Endothelial cell of umbilical vein (primary cell): ENCODE measurements at regions not wholly inside any gene's neighbourhood (a gene's known extent, or its start where the extent isn't known, plus 50 kb on each side); places are given as distances from the start of the nearest gene placed in this dataset.
A peak's percentile ranks its signal among the peaks of the same experiment; 100 is the strongest.

ENCODE experiments used
- BruUV-seq: library from RNA; stranded (reverse); fragments of 400-500 nt; replicated peaks from 2 replicates; lab custom pipeline; 2021; lab: Mats Ljungman, UMichigan
- CTCF ChIA-PET: fragments of 300-600, 350-600 bp; sonication (Branson Sonifier 250); formaldehyde crosslinking; loops from one replicate; lab custom pipeline; 2021; ENCODE audit warnings: antibody characterized with exemption, inconsistent platforms; lab: Charles Lee
- POLR2A ChIA-PET: fragments of 300-600, 350-600 bp; sonication (Branson Sonifier 250); formaldehyde crosslinking; loops from one replicate; lab custom pipeline; 2021; ENCODE audit warnings: antibody characterized with exemption, inconsistent platforms; lab: Charles Lee
- DNase-seq: peaks from one replicate; pipeline ENCODE4 v3.0.0-alpha.2; 2011; ENCODE audit warnings: low read depth, low spot score
- FAIRE-seq: peaks from 2 replicates; lab custom pipeline; 2011; peaks lifted over from hg19 to GRCh38; lab: Jason Lieb, UNC
- H2AFZ ChIP-seq: 2 replicates; pipeline ENCODE4 v1.6.0; 2012; ENCODE audit warnings: low read depth, low read length, control low read depth, inconsistent platforms
- H3K27ac ChIP-seq: 2 replicates; pipeline ENCODE4 v1.5.1; 2011; ENCODE audit warnings: low read depth, mild to moderate bottlenecking, control low read depth, low read length, moderate library complexity; ENCODE audit not compliant: insufficient read depth
- H3K27me3 ChIP-seq, 2 experiments: 2 replicates each; pipeline versions ENCODE4 v1.6.0 to v1.6.1; 2011; ENCODE audit warnings: low read length in 2 of 2, mixed read lengths in 1 of 2; ENCODE audit not compliant: control insufficient read depth in 2 of 2, insufficient read depth in 2 of 2
- H3K36me3 ChIP-seq, 2 experiments: 2 replicates in 1 of 2; 3 replicates in 1 of 2; pipeline ENCODE4 v1.5.1; 2011; ENCODE audit warnings: low read length in 2 of 2, mild to moderate bottlenecking in 1 of 2, moderate library complexity in 1 of 2; ENCODE audit not compliant: control insufficient read depth in 2 of 2, insufficient read depth in 2 of 2; ENCODE audit errors: extremely low read depth in 1 of 2
- H3K4me1 ChIP-seq: 3 replicates; pipeline ENCODE4 v1.5.1; 2011; ENCODE audit warnings: mild to moderate bottlenecking, low read length; ENCODE audit not compliant: control insufficient read depth, insufficient read depth; ENCODE audit errors: extremely low read depth
- H3K4me2 ChIP-seq: 2 replicates; pipeline ENCODE4 v1.6.1; 2011; ENCODE audit warnings: low read length, control low read depth, mixed read lengths; ENCODE audit not compliant: insufficient read depth
- H3K4me3 ChIP-seq, 3 experiments: fragments of 200-600 bp in 1 of 3; sonication (generic), shearing (Covaris generic) in 1 of 3; replicated peaks in 1 of 3; 2 replicates each; pipeline ENCODE4 v1.5.1; 2011 to 2016; ENCODE audit warnings: control low read depth in 3 of 3, low read length in 3 of 3, mild to moderate bottlenecking in 2 of 3, inconsistent platforms in 1 of 3, low read depth in 1 of 3, moderate library complexity in 1 of 3; ENCODE audit not compliant: insufficient read depth in 1 of 3
- H3K79me2 ChIP-seq: 2 replicates; pipeline ENCODE4 v1.6.0; 2012; ENCODE audit warnings: low read length, inconsistent platforms; ENCODE audit not compliant: control insufficient read depth, insufficient read depth
- H3K9ac ChIP-seq: replicated peaks from 2 replicates; pipeline ENCODE3; 2011; ENCODE audit warnings: low read length, control low read depth; ENCODE audit not compliant: insufficient read depth; ENCODE audit errors: extremely low read depth
- H3K9me1 ChIP-seq: replicated peaks from 3 replicates; pipeline ENCODE4 v1.6.0; 2011; ENCODE audit warnings: mild to moderate bottlenecking, low read length; ENCODE audit not compliant: control insufficient read depth, insufficient read depth; ENCODE audit errors: extremely low read depth
- H3K9me3 ChIP-seq: replicated peaks from 2 replicates; pipeline ENCODE4 v1.5.1; 2012; ENCODE audit warnings: low read length, inconsistent platforms; ENCODE audit not compliant: control insufficient read depth, insufficient read depth
- H4K20me1 ChIP-seq: replicated peaks from 2 replicates; pipeline ENCODE3; 2011; ENCODE audit warnings: mild to moderate bottlenecking, low read length; ENCODE audit not compliant: control insufficient read depth, insufficient read depth; ENCODE audit errors: extremely low read depth
- EZH2 ChIP-seq: IDR thresholded peaks from 2 replicates; pipeline ENCODE4 v1.6.1; 2012; ENCODE audit warnings: borderline replicate concordance, low read depth, mild to moderate bottlenecking, moderate library complexity, low read length, inconsistent platforms; ENCODE audit not compliant: severe bottlenecking
- FOS ChIP-seq: IDR thresholded peaks from 2 replicates; pipeline ENCODE4 v1.6.1; 2011; ENCODE audit warnings: mild to moderate bottlenecking, low read length, moderate library complexity, borderline replicate concordance; ENCODE audit not compliant: insufficient read depth
- GATA2 ChIP-seq: IDR thresholded peaks from 2 replicates; pipeline ENCODE4 v1.7.0; 2011; ENCODE audit warnings: low read depth, mild to moderate bottlenecking, moderate library complexity, mixed read lengths, low read length; ENCODE audit not compliant: insufficient read length, insufficient read depth
- JUN ChIP-seq: IDR thresholded peaks from 2 replicates; pipeline ENCODE4 v1.6.1; 2011; ENCODE audit warnings: borderline replicate concordance, low read depth; ENCODE audit not compliant: insufficient read length, insufficient read depth
- MYC ChIP-seq: IDR thresholded peaks from one replicate; pipeline ENCODE4 v1.6.1; 2011; ENCODE audit warnings: mild to moderate bottlenecking, low read depth, low read length
- POLR2A ChIP-seq: IDR thresholded peaks from 2 replicates; pipeline ENCODE4 v1.6.1; 2012; ENCODE audit warnings: low read depth, mild to moderate bottlenecking, control low read depth, low read length
- POLR2AphosphoS5 ChIP-seq: IDR thresholded peaks from 2 replicates; pipeline ENCODE4 v1.6.1; 2012; ENCODE audit warnings: low read depth, mild to moderate bottlenecking, control low read depth, low read length, moderate library complexity; ENCODE audit not compliant: insufficient read depth
- dilution Hi-C: fragments of 300-500 bp; cut with MboI; formaldehyde crosslinking; loops from one replicate; pipeline ENCODE4 v1.15.0; 2019; ENCODE audit warnings: low sequenced_read_pairs; ENCODE audit not compliant: extremely low pct_ligation_motif_present
- intact Hi-C: fragments of 100-400 bp; cut with micrococcal nuclease; formaldehyde crosslinking; loops from one replicate; pipeline ENCODE4 v1.10.0; 2022
- TF ChIP-seq, protein P1 (sequence below), 2 donors: IDR thresholded peaks; 1 replicate in 1 of 2; 2 replicates in 1 of 2; pipeline ENCODE4 v1.5.1; 2011; ENCODE audit warnings: low read length in 2 of 2, mild to moderate bottlenecking in 2 of 2, moderate library complexity in 2 of 2, control low read depth in 1 of 2, inconsistent platforms in 1 of 2, low read depth in 1 of 2; ENCODE audit not compliant: insufficient read depth in 1 of 2; ENCODE audit errors: extremely low read depth in 1 of 2
- TF ChIP-seq, protein P2 (sequence below): IDR thresholded peaks from 2 replicates; pipeline ENCODE4 v1.6.1; 2011; ENCODE audit not compliant: insufficient read depth, insufficient read length

DNA sequence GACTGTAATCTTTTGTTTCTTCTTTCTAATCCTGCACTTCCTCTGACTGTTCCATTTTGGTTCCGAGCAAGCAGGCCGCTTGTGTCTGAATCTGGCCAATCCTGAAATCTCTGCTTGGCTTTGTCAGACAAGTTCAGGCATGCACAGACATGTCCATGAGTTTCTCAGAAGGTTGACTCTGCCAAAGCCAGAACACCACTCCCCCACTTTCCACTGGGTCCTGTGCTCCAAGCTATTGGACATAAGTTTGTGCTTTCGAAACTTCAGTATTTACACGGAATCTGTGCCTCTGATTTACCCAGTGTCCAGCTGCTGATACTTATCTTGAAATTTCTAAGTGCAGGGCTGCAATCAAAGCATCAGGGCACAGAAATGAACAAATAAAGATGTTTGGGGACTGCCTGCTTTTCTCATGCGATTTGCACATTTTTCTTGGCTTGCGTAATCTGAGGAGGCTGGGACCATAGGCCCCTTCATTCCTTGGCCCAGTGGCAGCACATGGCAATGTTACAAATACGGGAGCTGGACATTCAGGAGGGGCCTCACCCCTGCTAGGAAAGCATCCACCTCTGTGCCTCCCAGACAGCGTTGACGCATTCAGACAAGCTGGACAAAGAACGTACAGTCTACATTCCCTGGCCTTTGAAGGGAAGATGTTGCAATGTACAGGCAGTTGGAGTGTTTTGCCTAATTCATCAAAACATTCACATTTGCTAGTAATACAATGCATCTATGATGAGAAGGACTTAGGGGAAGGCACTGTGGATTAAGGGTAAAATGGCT lies 209.2 kb upstream of the PAPPA start:
- Histone ChIP-seq H3K9ac (no peak overlapping the region), H3K27ac (no peak overlapping the region), H3K4me2 (no peak overlapping the region), H2AFZ (no peak overlapping the region), H3K36me3 (no peaks in the 10 kb centered on the region), H3K27me3 (no peaks in the 10 kb centered on the region), H3K4me3 (no peak overlapping the region), H3K4me1 (no peaks in the 10 kb centered on the region), H3K9me1 (no peaks in the 10 kb centered on the region), H3K79me2 (no peaks in the 10 kb centered on the region), H4K20me1 (no peaks in the 10 kb centered on the region), H3K9me3 (peaks cover 2% of the 10 kb centered on the region)
- ChIA-PET POLR2A (no interaction called here), CTCF (no interaction called here)
- TF ChIP-seq JUN = no peak
- TF ChIP-seq, protein P1, sequence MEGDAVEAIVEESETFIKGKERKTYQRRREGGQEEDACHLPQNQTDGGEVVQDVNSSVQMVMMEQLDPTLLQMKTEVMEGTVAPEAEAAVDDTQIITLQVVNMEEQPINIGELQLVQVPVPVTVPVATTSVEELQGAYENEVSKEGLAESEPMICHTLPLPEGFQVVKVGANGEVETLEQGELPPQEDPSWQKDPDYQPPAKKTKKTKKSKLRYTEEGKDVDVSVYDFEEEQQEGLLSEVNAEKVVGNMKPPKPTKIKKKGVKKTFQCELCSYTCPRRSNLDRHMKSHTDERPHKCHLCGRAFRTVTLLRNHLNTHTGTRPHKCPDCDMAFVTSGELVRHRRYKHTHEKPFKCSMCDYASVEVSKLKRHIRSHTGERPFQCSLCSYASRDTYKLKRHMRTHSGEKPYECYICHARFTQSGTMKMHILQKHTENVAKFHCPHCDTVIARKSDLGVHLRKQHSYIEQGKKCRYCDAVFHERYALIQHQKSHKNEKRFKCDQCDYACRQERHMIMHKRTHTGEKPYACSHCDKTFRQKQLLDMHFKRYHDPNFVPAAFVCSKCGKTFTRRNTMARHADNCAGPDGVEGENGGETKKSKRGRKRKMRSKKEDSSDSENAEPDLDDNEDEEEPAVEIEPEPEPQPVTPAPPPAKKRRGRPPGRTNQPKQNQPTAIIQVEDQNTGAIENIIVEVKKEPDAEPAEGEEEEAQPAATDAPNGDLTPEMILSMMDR (IDR thresholded peaks at IDR 0.05; ENCODE audit: extremely low read depth in 1 of 2, insufficient read depth in 1 of 2, low read depth in 1 of 2, low read length in 2 of 2) = no peak
- TF ChIP-seq FOS = no peak
- no peak for TF ChIP-seq EZH2
- TF ChIP-seq MYC = no peak
- no peak for TF ChIP-seq POLR2AphosphoS5
- TF ChIP-seq POLR2A = no peak
- TF ChIP-seq GATA2 = no peak
- TF ChIP-seq, protein P2, sequence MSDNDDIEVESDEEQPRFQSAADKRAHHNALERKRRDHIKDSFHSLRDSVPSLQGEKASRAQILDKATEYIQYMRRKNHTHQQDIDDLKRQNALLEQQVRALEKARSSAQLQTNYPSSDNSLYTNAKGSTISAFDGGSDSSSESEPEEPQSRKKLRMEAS = no peak
- no peak for FAIRE-seq
- BruUV-seq = no TSS peak
- peak; percentile 11 for DNase-seq
- dilution Hi-C loops = no loop called here
- intact Hi-C loops = no loop called here
